GM12874 (cell line): ENCODE measurements at regions not wholly inside any gene's neighbourhood (a gene's known extent, or its start where the extent isn't known, plus 50 kb on each side); places are given as distances from the start of the nearest gene placed in this dataset.

Experiments
- CTCF ChIP-seq: IDR thresholded peaks from 2 replicates; pipeline ENCODE4 v1.5.1; 2011; ENCODE audit warnings: low read depth, mild to moderate bottlenecking, control low read depth, low read length, moderate library complexity; ENCODE audit not compliant: insufficient read depth

DNA sequence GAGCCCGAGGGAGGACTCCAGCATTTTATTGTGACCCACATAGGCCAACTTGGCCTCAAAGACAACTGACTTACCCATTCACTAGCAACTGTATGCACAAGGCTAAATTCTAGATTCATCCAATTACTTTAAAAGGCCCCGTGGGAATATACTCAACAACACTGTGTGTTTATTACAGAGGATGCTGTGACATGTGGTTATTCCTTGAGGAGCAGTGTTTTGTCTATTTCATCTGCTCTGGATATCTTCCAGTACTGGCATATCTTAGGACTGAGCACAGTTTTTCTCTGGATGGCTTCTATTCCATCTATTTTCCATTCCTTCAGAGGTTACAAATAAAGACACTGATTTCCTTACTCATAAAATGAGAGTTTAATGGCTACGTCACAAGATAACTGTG lies 87.2 kb upstream of the KRAS start:
- no peak for TF ChIP-seq CTCF

GRCh38 chr12:25332143-25332542 lies 81.4 kb upstream of the KRAS start:
- TF ChIP-seq CTCF, result no peak

DNA sequence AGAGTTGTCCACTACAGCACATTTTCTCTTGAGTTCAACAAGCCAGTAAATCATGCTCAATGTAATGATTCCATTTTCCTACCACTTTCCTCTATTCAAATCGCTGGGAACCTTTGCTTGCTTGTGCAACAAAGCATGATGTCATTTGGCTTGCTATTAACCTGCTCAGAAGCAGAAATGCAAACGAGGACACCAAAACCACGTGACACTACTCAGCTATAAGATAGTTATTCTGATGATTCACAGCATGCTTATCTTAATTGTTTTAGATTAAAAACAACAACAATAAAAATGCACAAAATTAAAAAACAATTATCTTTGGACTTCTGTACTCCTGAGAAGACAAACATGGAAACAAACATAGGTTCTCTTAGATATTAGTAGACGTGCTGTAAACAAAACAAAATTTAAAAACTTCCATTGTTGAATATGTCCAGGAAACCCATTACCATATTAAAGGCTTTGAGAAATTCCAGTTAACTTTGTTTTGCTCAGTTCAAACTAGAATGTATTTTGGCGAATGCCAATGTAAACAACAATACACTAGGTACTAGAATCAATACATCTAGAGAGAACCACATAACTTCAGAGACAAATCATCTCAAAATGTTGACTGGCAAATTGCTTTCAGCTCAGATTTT lies 77.5 kb upstream of the KRAS start:
- no peak for TF ChIP-seq CTCF

DNA sequence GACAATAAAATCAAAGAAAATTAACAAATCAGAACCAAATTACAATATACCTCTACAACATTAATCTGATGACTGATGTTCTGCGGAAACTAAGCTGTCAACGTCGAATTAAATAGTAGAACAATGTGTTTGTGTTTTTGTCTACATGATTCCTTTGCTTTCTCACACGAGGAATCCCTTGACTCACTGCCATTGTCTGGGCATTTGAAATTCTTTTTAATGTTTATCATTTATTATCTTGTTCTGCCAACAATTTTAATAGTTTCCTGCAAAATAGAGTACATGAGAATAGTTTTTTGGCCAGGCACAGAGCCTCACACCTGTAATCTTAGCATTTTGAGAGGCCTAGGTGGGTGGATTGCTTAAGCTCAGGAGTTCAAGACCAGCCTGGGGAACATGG lies 76.6 kb upstream of the KRAS start:
- TF ChIP-seq CTCF, result no peak

- no peak for TF ChIP-seq CTCF
These were observed 75.6 kb upstream of the KRAS start for GRCh38 chr12:25326326-25326725.

DNA sequence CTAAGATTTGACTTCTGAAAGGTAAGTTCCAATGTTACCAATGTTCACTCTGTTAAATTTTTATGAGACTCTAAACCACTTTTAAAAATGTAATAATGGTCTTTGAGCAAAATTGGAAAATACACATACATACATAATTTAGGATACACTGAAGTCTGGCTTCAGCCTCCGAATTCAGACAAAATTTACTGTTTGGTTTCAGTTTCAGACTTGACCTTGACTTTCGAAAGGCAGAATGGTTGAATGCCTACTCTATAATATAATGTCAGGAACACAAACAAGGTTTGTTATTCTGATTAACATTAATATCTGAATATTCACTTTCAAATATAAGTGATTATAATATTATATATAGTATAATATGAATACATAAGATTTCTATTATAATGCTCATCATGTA lies 74.1 kb upstream of the KRAS start:
- no peak for TF ChIP-seq CTCF

GRCh38 chr12:25323581-25323982 lies 72.9 kb upstream of the KRAS start:
- TF ChIP-seq CTCF, result no peak
